HG03378 (cell line): ENCODE measurements at regions not wholly inside any gene's neighbourhood (a gene's known extent, or its start where the extent isn't known, plus 50 kb on each side); places are given as distances from the start of the nearest gene placed in this dataset.
"Not testable (repeated sequence)": the region's sequence is repeated elsewhere in the genome, so short reads cannot be mapped to it uniquely, and the experiment has no call there.

ENCODE experiments used
- ATAC-seq: cut with Tn5 transposase; IDR thresholded peaks from one replicate; pipeline ENCODE4 v1.9.1; 2021; ENCODE audit warnings: mild to moderate bottlenecking, moderate library complexity; ENCODE audit not compliant: unreplicated experiment

DNA sequence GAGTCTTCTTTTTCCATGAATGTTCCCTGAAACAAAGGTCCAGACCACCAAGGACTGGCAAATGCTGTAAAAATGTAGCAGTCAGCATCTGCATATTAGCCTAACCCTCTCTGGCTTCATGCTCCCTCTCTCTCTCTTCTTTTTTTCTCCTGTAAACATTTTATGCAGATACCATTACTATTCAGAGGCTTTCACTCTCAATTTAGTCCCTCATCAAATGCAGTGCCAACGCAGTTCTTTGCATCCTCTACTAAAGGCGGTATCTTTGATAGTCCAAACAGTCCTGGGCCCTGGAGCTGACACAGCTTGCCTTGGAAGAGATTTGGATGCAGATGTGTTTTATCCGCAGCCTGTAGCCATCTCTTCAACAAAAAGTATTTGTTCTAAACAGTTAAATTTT lies 167.1 kb upstream of the MMS22L start:
- no peak for ATAC-seq

DNA sequence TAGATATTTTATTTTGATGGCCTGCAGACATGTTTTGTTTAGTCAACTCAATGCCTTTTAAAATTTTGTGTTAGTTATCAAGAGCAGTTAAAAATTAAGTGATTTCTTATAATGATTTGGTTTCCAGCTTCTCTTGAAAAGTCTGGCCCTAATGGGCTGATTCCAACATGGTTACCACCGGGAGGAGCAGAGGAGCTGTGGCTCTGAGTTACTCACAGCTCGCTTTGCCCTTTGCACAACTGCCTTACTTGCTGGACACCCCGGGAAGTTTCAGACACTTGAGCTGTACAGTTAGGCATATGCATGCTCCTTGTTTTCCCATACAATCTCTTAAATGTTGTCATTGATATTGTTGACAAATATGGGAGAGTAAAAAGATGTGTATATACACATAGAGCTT lies 173.1 kb upstream of the MMS22L start:
- no peak for ATAC-seq

DNA sequence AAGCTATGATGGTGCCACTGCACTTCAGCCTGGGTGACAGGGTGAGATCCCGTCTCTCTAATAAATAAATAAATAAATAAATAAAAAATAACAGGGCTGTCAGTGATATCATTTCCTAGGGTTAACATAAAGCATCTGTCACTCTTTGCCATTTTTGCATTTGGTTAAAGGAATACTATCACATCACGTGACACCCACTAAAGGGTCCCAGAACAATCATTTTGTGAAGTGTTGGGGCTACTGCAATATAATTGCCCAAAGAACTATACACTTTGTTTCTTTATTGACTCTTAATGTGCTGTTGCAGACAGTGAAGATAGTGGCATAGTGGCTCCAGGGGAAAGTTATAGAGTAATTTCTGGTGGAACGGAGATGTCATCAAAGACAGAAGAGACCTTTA lies 176.5 kb upstream of the MMS22L start:
- no peak for ATAC-seq

DNA sequence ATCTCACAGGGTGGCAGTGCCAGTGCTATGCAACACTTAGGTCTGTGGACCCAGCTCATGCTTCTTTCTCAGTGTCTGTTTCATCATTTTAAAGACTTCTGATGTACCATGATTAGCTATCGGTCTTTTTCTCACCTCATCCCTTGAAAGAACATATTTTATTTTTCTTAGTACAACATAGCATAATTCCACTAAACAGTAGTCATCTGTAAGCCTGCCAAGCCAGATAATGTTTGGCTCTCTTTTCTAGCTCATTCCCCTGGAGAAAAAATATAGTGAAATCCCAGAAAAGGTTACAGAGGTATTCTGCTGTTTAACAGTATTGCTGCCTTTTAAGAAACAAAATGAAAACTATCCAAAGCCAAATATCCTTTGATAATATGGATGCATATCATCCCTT lies 177.0 kb upstream of the MMS22L start:
- no peak for ATAC-seq

DNA sequence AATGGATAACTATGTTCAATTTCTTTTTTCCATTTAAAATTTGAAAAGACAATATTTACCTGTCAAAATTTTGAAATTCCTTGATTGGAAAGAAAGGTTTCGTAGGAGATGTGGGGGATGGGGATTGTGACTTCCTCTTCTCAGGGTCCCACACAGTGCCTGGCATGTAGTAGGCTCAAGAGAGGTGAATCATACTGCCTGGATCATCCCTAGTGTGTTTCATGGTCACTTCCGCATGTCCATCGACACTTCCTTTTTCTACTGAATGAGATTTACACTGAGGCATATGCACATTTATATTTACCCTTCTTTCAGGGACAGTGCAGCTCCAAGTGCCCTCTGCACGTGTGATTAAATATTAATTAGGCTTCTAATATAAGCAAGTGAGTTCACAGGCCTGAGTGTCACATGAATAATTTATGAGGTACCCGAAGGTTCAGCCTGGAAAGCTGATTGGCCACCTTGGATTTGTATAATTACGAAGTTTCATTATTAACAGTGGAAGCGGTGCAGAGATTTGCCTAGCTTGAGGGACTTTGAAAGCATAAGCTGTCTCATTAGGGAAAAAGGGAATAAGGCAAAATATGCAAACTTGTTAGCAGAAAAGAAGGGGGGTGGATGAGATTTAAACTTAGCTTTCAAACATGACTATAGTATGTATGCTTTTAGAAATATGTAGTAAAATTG lies 177.5 kb upstream of the MMS22L start:
- ATAC-seq: no peak

DNA sequence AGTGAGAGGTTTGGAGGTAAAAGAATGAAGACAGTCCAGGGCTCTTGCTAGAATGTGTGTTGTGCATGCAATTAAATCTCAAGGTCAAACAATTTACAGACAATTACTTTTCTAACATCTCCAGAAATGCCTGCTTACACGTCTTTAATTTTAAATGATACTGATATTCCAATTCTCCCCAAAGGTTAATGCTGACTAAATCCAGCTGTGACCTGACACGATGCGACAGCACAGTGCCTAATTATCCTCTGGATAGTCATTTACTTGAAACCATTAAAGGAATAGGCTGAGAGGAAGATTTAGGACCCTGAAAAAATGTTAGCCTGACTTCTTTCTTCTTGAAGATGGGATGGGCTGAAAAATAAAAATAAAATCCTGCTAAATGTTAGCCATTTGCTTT lies 178.2 kb upstream of the MMS22L start:
- no peak for ATAC-seq

DNA sequence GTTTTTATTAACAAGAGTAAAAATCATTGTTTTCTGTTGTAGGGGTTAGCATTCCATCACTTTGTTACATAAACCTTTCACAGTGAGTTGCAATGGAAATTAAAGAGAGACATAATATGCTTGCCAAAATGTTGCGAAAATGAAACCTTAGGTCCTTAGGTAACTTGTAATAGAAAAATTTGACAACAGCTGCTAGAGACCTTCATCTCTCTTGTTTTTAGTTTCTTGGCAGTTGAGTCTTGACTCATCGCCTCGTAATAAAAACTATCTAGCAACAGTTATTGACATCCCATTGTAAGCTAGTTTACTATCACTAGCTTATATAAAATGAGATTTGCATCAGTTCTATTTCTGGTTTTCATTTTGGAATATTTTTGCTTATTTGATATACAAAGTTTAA lies 179.0 kb upstream of the MMS22L start:
- no peak for ATAC-seq

DNA sequence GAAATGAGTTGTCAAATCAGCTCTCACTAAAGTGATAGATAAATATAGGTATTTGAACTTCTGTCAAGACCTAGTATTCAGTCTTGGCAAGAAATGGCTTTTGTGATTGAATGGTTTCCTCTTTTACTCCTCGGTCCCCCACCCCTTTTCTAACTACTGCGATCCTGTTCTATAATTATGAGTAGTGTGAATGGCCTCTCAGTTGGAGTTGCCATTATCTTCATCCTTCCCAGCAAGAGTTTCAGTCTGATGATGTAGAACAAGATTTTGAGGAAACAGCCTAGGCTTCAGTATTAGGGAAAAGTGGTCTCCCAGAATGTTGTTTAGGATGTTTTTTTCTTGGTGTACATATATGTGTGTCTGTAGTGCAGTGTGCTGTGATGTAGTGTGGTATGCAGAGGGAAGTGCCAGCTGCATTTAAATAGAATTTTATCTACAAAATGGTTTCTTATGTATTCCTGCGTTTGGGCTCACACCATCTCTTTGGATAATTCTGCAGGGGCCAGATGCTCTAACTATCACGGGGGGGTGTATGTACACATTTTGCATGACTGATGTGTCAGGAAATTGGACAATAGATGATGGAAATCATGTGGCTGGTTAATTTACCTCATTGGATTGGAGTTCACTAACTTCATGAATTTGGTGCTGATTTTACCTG lies 180.1 kb upstream of the MMS22L start:
- no peak for ATAC-seq

DNA sequence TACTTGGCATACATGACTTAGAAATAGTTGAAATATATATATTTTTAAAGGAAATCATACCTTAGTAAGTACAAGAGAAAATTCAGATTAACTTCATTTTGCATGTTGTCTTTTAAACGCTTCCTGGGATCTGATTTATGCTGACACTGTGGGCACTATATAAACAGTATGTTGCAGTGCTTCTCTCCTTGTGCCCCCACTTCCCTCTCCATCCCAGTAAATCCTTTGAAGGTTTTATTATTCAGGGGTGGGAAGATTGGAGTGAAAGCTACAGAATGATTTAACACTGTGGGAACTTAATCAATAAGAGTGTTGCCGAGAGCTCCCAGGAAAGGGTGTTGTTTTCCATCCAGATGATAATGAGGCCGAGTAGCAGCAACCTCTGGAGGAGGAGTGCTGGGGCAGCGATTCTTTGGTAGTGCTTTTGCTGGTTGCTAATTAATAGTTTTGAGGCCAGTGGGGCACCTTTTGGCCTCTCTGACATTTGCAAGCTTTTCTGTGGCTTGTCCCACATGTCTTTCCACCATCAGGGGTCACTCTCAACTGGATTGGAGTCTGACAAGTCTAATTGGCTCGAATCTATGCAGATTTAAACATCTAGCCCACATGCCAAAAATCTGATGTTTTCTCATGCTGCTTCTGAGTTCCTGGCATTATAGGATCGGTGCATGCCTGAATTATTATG lies 183.0 kb upstream of the MMS22L start:
- no peak for ATAC-seq

DNA sequence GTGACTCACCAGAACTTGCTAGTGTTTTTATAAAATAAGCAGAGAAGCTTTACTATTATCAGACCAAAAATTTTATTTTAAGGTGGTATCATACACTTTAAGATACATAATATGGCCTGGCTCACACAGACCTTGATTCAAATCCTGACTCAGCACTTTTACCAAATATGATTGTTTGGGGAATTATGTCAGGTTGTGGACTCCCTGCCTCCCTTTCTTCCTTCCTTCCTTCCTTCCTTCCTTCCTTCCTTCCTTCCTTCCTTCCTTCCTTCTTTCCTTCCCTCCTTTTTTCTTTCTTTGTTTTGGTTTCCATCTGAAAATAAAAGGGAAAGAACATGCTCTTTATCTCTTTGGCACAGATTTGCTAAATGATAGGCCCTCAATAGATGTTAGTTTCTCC lies 186.0 kb upstream of the MMS22L start:
- ATAC-seq: no peak

DNA sequence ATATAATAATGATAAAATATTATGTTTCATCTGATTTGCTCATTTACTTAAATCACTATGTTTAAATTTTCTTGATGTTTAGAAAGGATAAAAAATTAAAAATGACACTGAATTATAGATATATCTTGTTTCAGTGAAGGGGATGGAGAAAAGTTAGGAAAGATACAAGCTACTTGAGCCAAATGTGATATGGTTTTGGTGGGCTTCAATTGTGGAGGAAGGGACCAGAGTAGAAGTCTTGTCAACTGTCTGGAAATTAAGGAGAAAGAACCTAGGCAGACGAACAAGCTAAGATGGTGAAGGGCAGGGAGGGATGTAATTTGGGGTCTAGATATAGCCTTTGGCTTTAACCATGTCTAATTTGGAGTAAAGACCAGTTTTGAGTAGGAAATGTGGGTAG lies 186.4 kb upstream of the MMS22L start:
- ATAC-seq: no peak

DNA sequence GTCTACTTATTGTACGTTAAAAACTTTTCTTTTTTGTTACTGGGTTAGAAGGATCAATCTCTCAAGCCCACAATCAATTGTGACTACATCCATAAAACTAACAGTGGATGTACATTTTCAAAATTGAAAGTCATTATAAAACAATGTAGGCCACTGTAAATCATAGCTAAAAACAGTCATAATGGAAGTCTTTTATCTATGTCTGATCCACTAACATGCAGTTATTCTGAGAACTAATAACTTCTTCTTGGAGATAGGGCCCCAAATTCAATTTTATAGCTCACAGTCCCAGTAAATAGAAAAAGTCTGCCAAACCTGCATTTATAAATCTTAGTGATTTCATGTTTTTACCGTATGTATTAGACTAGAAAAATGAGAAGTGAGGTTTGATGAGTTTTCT lies 187.3 kb upstream of the MMS22L start:
- no peak for ATAC-seq

DNA sequence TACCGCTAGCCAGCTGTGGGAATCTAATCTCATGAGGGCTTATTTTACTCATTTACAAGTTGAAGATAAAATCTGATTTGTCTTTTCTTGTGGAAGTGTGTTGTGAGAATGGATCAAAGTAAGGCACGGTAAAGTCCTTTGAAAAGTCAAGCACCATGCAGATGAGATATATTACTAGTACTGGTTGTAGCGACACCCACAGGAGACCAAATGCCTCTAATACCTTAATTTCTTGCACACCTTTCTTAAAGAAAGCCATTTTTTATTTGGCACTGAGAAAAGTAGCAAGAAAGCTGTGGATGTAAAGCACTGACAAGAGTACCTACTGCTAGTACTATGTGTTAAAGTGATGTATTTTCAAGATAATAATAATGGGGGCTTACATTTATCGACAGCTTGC lies 191.0 kb upstream of the MMS22L start:
- ATAC-seq: no peak

DNA sequence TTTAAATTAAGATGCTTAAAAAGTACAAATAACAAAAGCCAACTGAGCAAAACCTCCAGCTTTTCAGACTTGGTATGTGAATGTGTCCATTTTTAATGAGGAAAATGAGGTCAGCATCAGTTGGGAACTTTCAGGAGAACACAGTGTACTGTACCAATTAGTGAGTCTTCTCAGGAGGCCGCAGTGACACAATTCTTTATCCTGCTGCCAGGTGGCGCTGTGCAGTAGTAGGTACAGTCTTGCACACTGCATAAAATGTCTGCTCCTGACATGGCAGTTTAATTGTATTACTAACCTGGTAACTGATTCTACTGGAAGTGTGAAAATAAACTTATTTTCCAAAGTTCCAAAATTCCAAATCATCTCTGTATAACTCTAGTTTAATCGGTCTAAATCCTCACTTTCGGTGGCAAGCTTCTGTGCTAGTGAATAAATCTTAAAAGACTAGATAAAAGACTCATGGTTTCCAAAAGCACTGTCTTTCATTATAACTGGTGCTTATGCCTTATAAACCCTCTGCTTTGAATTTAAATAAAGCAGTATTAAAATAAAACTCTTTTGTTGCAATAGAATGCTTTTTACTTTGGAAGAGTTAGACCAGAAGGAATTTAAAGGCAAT lies 214.8 kb upstream of the MMS22L start:
- peak; percentile 99 for ATAC-seq

DNA sequence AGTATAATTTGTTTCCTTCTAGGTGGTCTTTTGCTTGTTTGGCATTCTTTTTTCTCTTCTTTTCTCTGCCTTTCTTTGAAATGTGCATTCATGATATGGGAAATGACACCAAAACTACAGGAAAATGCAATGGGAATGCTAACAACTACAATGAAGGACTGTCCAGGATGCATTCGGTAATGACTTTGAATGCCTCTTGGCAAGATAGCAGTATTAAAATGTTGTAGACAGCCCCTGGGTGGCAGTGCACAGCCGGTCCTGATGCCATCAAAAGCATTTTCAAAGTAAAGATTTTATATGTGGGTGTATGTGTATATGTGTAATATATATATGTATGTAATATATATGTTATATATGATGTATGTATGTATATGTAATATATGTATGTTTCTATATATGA lies 218.8 kb upstream of the MMS22L start:
- no peak for ATAC-seq

DNA sequence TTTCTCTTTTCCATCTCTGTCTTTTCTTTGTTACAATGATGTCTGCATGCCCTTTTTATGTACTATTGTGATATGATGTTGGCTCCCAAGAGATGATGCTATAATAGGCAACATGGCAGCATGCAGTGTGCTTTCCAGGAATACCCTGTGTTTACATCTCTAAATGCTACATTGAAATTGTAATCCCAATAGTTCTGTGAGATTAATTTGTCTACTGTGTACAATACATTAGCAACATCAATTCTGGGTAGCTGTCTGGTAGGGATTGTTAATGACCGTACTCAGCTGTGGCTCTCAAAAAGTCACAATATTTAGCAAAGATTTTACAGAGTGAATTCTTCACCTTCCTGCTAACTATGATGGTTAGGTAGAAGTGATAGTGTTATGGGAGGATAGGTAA lies 225.6 kb upstream of the MMS22L start:
- no peak for ATAC-seq

DNA sequence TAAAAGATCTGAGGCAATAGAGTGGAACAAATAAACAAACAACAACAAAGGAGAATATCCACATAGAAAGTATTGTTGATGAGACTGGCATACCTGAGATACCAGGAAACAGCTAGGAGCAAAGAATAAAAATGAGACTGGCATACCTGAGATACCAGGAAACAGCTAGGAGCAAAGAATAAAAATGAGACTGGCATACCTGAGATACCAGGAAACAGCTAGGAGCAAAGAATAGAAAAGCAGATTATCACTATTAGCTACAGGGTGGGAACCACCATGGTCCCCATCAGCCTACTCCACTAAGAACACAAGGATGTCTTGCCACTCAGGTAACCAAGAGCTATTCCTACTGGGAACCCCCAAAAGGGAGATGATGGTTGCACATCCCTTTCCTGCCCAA lies 230.2 kb upstream of the MMS22L start:
- not testable (repeated sequence) for ATAC-seq

DNA sequence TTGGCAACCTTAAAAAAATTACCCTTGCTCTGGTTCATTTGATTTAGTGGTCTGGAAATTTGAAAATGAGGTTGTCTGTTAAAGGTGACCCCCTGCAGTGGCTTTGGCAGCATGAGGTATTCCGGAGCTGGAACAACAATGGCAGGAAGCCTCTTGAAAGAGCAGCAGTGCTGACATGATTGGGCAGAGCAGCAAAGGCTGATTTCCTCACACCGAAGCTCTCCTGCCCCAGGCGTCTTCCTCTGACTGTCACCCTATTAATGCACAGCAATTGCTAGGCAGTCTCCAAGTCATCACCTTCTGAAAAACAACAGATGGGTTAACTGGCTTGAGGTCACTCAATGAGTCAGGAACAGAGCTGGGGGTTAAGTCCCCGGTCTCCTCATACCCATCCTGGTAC lies 241.8 kb upstream of the MMS22L start:
- no peak for ATAC-seq

DNA sequence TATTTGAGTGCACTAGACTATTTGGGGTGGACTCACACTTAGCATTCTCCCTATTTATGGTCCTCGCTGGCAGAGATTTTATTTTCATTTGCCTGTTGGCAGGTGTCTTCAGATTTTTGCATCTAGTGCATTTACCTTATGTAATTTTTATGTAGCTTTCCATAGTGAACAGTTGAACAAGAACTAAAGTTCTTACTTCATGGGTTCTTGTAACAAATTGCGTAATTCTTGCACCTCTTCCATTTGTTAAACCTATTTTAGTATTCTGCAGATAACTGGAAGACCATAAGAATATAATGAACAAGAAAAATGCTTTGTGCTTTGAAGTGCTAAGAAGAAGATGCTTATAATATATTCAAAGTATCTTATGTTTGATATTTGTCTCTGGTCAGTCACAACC lies 252.8 kb upstream of the MMS22L start:
- no peak for ATAC-seq

DNA sequence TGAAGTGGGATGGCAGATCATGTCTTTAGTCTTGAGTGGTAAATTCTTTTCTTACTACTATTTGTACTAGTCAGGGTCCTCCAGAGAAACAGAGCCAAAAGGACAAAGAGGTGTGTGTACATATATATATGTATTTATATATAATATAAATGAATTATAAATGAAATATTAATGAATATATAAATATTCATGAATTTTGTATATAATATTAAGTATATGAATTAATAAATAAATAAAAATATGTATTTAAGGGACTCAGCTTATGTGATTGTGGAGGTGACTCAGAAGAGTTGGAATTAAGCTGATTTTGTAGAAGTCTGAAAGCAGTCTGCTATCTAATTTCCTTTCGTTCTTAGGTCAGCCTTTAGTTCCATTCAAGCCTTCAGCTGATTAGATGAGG lies 265.3 kb upstream of the MMS22L start:
- ATAC-seq: no peak

DNA sequence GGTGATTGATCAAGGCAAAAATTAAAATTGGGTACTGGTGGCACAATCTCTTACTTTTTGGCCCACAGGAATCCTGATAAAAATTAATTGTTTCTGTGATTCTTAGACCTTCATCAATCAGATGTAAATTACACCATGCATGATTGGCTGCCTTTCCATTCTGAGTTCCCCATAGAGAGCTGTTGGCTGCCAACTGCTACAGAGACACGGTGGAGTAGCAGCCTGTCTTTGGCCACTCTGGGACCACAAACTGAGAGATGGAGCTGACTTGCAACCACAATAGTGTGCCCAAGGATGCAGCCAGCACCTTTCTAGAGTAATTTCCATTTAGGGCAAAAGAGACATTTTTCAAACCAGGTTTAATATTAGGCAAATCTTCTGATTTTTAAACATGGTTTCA lies 274.3 kb upstream of the MMS22L start:
- ATAC-seq: no peak

DNA sequence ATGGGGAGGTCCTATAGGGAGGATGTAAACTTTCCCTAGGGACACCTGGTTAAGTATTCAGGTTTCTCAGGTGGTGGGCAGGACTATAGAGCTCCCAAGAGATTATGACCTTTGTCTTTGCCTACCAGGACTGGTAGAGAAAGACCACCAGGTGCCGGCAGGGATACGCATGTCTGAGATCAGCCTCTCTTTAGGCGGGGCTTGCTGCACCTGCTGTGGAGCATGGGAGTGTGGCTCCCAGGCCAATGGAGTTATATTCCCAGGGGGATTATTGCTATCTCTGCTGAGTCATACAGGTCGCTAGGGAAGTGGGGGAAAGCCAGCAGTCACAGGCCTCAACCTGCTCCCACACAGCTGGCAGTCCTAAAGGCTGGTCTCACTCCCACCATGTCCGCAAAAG lies 280.5 kb upstream of the MMS22L start:
- no peak for ATAC-seq
